ENCODE measurements at regions not wholly inside any gene's neighbourhood (a gene's known extent, or its start where the extent isn't known, plus 50 kb on each side); places are given as distances from the start of the nearest gene placed in this dataset.

DNA sequence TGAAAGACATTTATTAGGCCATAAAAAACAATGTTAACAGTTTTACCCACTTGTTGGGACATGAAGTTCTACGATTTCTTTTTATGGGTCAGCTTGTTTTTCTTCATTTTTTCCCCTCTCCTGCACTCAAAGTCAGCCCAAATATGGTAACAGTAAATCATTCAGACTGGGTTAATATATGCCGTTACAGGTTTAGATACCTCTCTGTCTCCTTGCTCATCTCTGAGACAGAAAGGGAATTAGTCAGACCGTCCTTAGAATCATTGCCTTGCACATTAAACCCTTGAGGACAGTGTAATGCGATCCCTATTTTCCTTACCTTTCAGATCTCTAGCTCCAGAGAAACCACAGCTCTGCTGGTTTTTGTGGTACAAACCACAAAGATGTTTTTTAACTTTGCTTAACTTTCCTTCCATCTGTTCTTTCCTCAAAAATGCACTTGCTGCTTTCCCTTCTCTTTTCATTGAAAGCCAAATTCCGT, 613.3 kb downstream of the PLPP3 start:
- Histone ChIP-seq H3K27ac (no peak overlapping the region), H2AFZ (no peak overlapping the region), H3K9me2 (ENCODE audit: insufficient read depth) (0 out of 2 replicates have a peak, but pooled peaks cover 5% of the 10 kb centered on the region), H3K4me1 (ENCODE audit: insufficient read depth) (peaks cover 10% of the 10 kb centered on the region), H3K79me2 (ENCODE audit: insufficient read depth) (no peaks in the 10 kb centered on the region), H4K20me1 (ENCODE audit: insufficient read depth) (no peaks in the 10 kb centered on the region), H3K9ac (no peak overlapping the region), H3K4me3 (no peak overlapping the region), H3K36me3 (ENCODE audit: low read depth) (no peaks in the 10 kb centered on the region), H3K9me3 (ENCODE audit: low read depth) (no peaks in the 10 kb centered on the region), H3K4me2 (ENCODE audit: unreplicated experiment) (no peak overlapping the region), H3F3A (ENCODE audit: insufficient read depth) (no peaks in the 10 kb centered on the region), H3K27me3 (replicated peaks; ENCODE audit: insufficient read depth) (no peaks in the 10 kb centered on the region)
- TF ChIP-seq EZH2phosphoT487 (IDR thresholded peaks at IDR 0.05; ENCODE audit: insufficient read depth, low read depth) (no peak), EZH2 (IDR thresholded peaks at IDR 0.05; ENCODE audit: insufficient read depth, poor library complexity, severe bottlenecking) (no peak)
- in situ Hi-C loops (cut with MboI), result no loop called here
- WGBS, 2 experiments (ENCODE audit: low coverage in 1 of 2, low lambda C conversion rate in 2 of 2, missing lambda C conversion rate in 2 of 2), result 84 to 88% methylated on average over 5 of the region's 5 CpGs
- DNase-seq, result no peak

DNA sequence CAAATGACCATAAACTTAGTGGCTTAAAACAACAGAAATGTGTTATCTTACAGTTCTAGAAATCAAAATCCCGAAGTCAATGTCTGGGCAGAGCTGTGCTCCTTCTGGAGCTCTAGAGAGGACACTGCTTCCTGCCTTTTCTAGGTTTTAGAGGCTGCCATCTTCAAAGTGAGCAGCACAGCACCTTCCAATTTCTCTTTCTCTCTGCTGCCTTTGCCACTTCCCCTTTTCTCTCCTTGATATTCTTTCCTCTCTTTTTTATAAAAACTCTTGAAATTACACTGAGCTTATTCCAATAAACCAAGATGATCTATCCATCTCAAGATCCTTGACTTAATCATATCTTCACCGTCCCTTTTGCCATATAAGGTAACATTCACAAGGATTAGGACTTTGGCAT, 616.9 kb downstream of the PLPP3 start:
- Histone ChIP-seq H3K27ac (no peak overlapping the region), H3K9me2 (ENCODE audit: insufficient read depth) (0 out of 2 replicates have a peak, but pooled peaks cover 5% of the 10 kb centered on the region), H3K27me3 (replicated peaks; ENCODE audit: insufficient read depth) (no peaks in the 10 kb centered on the region), H3K36me3 (ENCODE audit: low read depth) (no peaks in the 10 kb centered on the region), H2AFZ (no peak overlapping the region), H3K4me3 (no peak overlapping the region), H3K9me3 (ENCODE audit: low read depth) (no peaks in the 10 kb centered on the region), H3K4me1 (ENCODE audit: insufficient read depth) (no peaks in the 10 kb centered on the region), H4K20me1 (ENCODE audit: insufficient read depth) (no peaks in the 10 kb centered on the region), H3F3A (ENCODE audit: insufficient read depth) (no peaks in the 10 kb centered on the region), H3K4me2 (ENCODE audit: unreplicated experiment) (no peak overlapping the region), H3K79me2 (ENCODE audit: insufficient read depth) (no peaks in the 10 kb centered on the region), H3K9ac (no peak overlapping the region)
- no peak for DNase-seq
- WGBS, 2 experiments (ENCODE audit: low coverage in 1 of 2, low lambda C conversion rate in 2 of 2, missing lambda C conversion rate in 2 of 2), result 87 to 98% methylated on average over 2 of the region's 2 CpGs
- in situ Hi-C loops (cut with MboI), result no loop called here
- TF ChIP-seq EZH2phosphoT487 (IDR thresholded peaks at IDR 0.05; ENCODE audit: insufficient read depth, low read depth) (no peak), EZH2 (IDR thresholded peaks at IDR 0.05; ENCODE audit: insufficient read depth, poor library complexity, severe bottlenecking) (no peak)

DNA sequence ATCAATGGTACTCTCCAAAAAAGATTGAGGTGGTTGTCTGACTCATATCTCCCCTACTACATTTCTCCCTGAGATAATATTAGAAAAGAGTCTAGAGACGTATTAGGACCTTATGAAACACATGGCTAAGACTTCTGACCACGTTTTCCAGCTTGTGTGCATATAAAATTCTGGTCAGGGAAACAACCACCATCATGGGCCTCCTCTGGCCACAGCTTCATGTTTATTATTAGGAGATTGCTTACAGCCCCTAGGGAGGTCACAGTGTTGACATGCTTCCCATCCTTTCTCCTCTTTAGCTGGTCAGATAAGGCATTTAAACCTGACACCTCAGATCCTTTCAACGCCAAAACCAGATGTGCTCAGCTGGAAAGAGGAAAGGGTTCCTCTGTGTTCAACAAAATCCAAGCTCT, 620.2 kb downstream of the PLPP3 start:
- 0 out of 2 replicates have a peak, but pooled peaks cover 5% of the 10 kb centered on the region for H3K9me2 ChIP-seq (ENCODE audit: insufficient read depth)
- no peaks in the 10 kb centered on the region for H3K36me3 ChIP-seq (ENCODE audit: low read depth)
- H3K9ac ChIP-seq, result no peak overlapping the region
- no peak overlapping the region for H3K27ac ChIP-seq
- H4K20me1 ChIP-seq (ENCODE audit: insufficient read depth), result no peaks in the 10 kb centered on the region
- WGBS, 2 experiments (ENCODE audit: low coverage in 1 of 2, low lambda C conversion rate in 2 of 2, missing lambda C conversion rate in 2 of 2), result 56 to 64% methylated on average over 3 of the region's 3 CpGs
- no peaks in the 10 kb centered on the region for H3K27me3 ChIP-seq (replicated peaks; ENCODE audit: insufficient read depth)
- H3F3A ChIP-seq (ENCODE audit: insufficient read depth), result no peaks in the 10 kb centered on the region
- H3K4me1 ChIP-seq (ENCODE audit: insufficient read depth), result peaks cover 8% of the 10 kb centered on the region
- TF ChIP-seq EZH2 (IDR thresholded peaks at IDR 0.05; ENCODE audit: insufficient read depth, poor library complexity, severe bottlenecking) (no peak), EZH2phosphoT487 (IDR thresholded peaks at IDR 0.05; ENCODE audit: insufficient read depth, low read depth) (no peak)
- no peak overlapping the region for H3K4me3 ChIP-seq
- H2AFZ ChIP-seq, result no peak overlapping the region
- H3K79me2 ChIP-seq (ENCODE audit: insufficient read depth), result no peaks in the 10 kb centered on the region
- H3K9me3 ChIP-seq (ENCODE audit: low read depth), result no peaks in the 10 kb centered on the region
- H3K4me2 ChIP-seq (ENCODE audit: unreplicated experiment), result no peak overlapping the region
- in situ Hi-C loops (cut with MboI), result no loop called here
- DNase-seq, result no peak

DNA sequence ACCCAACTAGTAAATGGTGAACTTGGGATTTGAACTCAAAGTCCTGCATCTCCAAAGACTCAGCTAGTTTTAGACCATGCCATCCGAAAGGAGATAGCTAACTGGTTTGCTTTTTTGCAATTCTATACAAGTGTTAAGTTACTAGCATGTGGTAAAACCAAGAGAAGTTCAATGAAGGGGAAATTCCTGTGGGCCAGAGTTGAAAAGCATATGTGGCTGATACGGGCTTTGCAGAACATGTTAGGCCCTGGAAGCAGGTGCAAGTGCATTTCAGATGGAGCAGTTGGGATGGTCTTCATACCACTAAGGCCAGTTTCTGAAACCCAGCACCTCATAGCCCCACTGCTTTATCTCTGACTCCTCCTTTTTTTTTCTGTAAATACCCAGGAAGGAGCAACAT, 620.9 kb downstream of the PLPP3 start:
- Histone ChIP-seq H2AFZ (no peak overlapping the region), H3K4me1 (ENCODE audit: insufficient read depth) (peaks cover 8% of the 10 kb centered on the region), H3K4me2 (ENCODE audit: unreplicated experiment) (no peak overlapping the region), H3K27me3 (replicated peaks; ENCODE audit: insufficient read depth) (no peaks in the 10 kb centered on the region), H3K79me2 (ENCODE audit: insufficient read depth) (no peaks in the 10 kb centered on the region), H3K9ac (no peak overlapping the region), H3K27ac (no peak overlapping the region), H4K20me1 (ENCODE audit: insufficient read depth) (no peaks in the 10 kb centered on the region), H3K9me2 (ENCODE audit: insufficient read depth) (0 out of 2 replicates have a peak, but pooled peaks cover under 1% of the 10 kb centered on the region), H3K9me3 (ENCODE audit: low read depth) (no peaks in the 10 kb centered on the region), H3K4me3 (no peak overlapping the region), H3F3A (ENCODE audit: insufficient read depth) (no peaks in the 10 kb centered on the region), H3K36me3 (ENCODE audit: low read depth) (no peaks in the 10 kb centered on the region)
- in situ Hi-C loops (cut with MboI), result no loop called here
- DNase-seq, result no peak
- WGBS, 2 experiments (ENCODE audit: low coverage in 1 of 2, low lambda C conversion rate in 2 of 2, missing lambda C conversion rate in 2 of 2), result 85 to 89% methylated on average over 2 of the region's 2 CpGs
- TF ChIP-seq EZH2 (IDR thresholded peaks at IDR 0.05; ENCODE audit: insufficient read depth, poor library complexity, severe bottlenecking) (no peak), EZH2phosphoT487 (IDR thresholded peaks at IDR 0.05; ENCODE audit: insufficient read depth, low read depth) (no peak)

DNA sequence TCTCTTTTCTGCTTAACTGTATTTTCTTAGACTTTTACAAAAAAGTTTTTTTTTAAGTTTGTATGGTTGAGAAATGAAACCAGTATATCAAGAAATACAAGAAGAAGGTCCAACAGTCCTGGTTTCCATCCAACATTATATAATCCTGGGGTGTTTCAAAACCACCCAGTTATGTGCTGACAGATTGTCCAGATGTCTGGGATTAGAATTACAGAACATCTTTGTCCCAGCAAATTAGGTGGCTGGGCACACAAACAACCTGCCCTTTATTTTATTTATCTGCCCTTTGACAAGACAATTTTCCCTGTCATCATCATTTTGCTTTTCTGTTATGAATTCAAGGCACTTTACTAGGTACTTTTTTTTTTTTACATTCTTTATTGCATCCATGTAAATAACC, 622.1 kb downstream of the PLPP3 start:
- Histone ChIP-seq H3F3A (ENCODE audit: insufficient read depth) (no peaks in the 10 kb centered on the region), H2AFZ (no peak overlapping the region), H3K36me3 (ENCODE audit: low read depth) (no peaks in the 10 kb centered on the region), H3K27ac (no peak overlapping the region), H3K79me2 (ENCODE audit: insufficient read depth) (no peaks in the 10 kb centered on the region), H4K20me1 (ENCODE audit: insufficient read depth) (no peaks in the 10 kb centered on the region), H3K4me3 (no peak overlapping the region), H3K4me1 (ENCODE audit: insufficient read depth) (peaks cover 8% of the 10 kb centered on the region), H3K9me3 (ENCODE audit: low read depth) (no peaks in the 10 kb centered on the region), H3K4me2 (ENCODE audit: unreplicated experiment) (no peak overlapping the region), H3K9ac (no peak overlapping the region), H3K9me2 (ENCODE audit: insufficient read depth) (no peaks in the 10 kb centered on the region), H3K27me3 (replicated peaks; ENCODE audit: insufficient read depth) (no peaks in the 10 kb centered on the region)
- TF ChIP-seq EZH2phosphoT487 (IDR thresholded peaks at IDR 0.05; ENCODE audit: insufficient read depth, low read depth) (no peak), EZH2 (IDR thresholded peaks at IDR 0.05; ENCODE audit: insufficient read depth, poor library complexity, severe bottlenecking) (no peak)
- in situ Hi-C loops (cut with MboI), result no loop called here
- no peak for DNase-seq
